Sciatic nerve (tissue), 2 donors: ENCODE measurements at regions not wholly inside any gene's neighbourhood (a gene's known extent, or its start where the extent isn't known, plus 50 kb on each side); places are given as distances from the start of the nearest gene placed in this dataset.

Experiments used
- ATAC-seq: fragments of 200-7000 bp; cut with Tn5 transposase; one replicate; pipeline ENCODE4 v1.9.1; 2020; ENCODE audit warnings: mild to moderate bottlenecking, moderate library complexity
- DNase-seq: peaks from one replicate; pipeline ENCODE4 v3.0.0-alpha.2; 2020; ENCODE audit warnings: low spot score
- intact Hi-C: fragments of 100-400 bp; cut with DNase I; formaldehyde crosslinking; loops from one replicate; pipeline ENCODE4 v1.14.2; 2022
- donor health status: DM: no; HTN: no; CAD: no.
- donor health status: DM: no; HTN: no; CAD: no.

GRCh38 chr11:133705074-133705648, 140.2 kb downstream of the SPATA19 start:
- ATAC-seq = no peak
- no peak for DNase-seq
- intact Hi-C loops = no loop called here

- DNase-seq = no peak
- ATAC-seq = no peak
- intact Hi-C loops = no loop called here
Measured at GRCh38 chr11:133699071-133699470, 146.2 kb downstream of the SPATA19 start.

GRCh38 chr11:133698654-133699053, 146.7 kb downstream of the SPATA19 start:
- no peak for ATAC-seq
- intact Hi-C loops = no loop called here
- DNase-seq = no peak

GRCh38 chr11:133697603-133698180, 147.6 kb downstream of the SPATA19 start:
- intact Hi-C loops = no loop called here
- DNase-seq (no peak), ATAC-seq (no peak)

- DNase-seq (no peak), ATAC-seq (no peak)
- intact Hi-C loops = no loop called here
Measured at GRCh38 chr11:133697161-133697560, 148.2 kb downstream of the SPATA19 start.

- intact Hi-C loops = no loop called here
- no peak for ATAC-seq
- no peak for DNase-seq
Measured at GRCh38 chr11:133695387-133695786, 149.9 kb downstream of the SPATA19 start.

GRCh38 chr11:133694701-133695100, 150.6 kb downstream of the SPATA19 start:
- ATAC-seq (no peak), DNase-seq (no peak)
- intact Hi-C loops = no loop called here

GRCh38 chr11:133693110-133693509, 152.2 kb downstream of the SPATA19 start:
- no peak for ATAC-seq
- intact Hi-C loops = no loop called here

GRCh38 chr11:133692126-133692934, 153.0 kb downstream of the SPATA19 start:
- DNase-seq = no peak
- intact Hi-C loops = no loop called here
- no peak for ATAC-seq

More at GRCh38 chr11:133693110-133693509, 152.2 kb downstream of the SPATA19 start:
- DNase-seq = no peak

GRCh38 chr11:133687781-133688180, 155.5 kb upstream of the OPCML start:
- ATAC-seq (no peak), DNase-seq (no peak)
- intact Hi-C loops = no loop called here

GRCh38 chr11:133681901-133682300, 149.6 kb upstream of the OPCML start:
- intact Hi-C loops = no loop called here
- DNase-seq (no peak), ATAC-seq (no peak)

GRCh38 chr11:133679896-133680295, 147.6 kb upstream of the OPCML start:
- intact Hi-C loops = no loop called here
- ATAC-seq (no peak), DNase-seq (no peak)

- no peak for DNase-seq
- intact Hi-C loops = no loop called here
- no peak for ATAC-seq
Measured at GRCh38 chr11:133678191-133678590, 145.9 kb upstream of the OPCML start.

GRCh38 chr11:133677387-133677786, 145.1 kb upstream of the OPCML start:
- intact Hi-C loops = no loop called here
- ATAC-seq (no peak), DNase-seq (no peak)

GRCh38 chr11:133676265-133676664, 144.0 kb upstream of the OPCML start:
- no peak for DNase-seq
- intact Hi-C loops = no loop called here
- ATAC-seq = no peak

GRCh38 chr11:133669371-133670053, 137.2 kb upstream of the OPCML start:
- no peak for ATAC-seq
- no peak for DNase-seq
- intact Hi-C loops = no loop called here

- ATAC-seq (no peak), DNase-seq (no peak)
- intact Hi-C loops = no loop called here
Measured at GRCh38 chr11:133663135-133663985, 131.1 kb upstream of the OPCML start.

- intact Hi-C loops = no loop called here
- DNase-seq (no peak), ATAC-seq (no peak)
Measured at GRCh38 chr11:133661846-133662245, 129.5 kb upstream of the OPCML start.

GRCh38 chr11:133660202-133660568, 127.9 kb upstream of the OPCML start:
- no peak for ATAC-seq
- intact Hi-C loops = no loop called here

More at GRCh38 chr11:133660202-133660568, 127.9 kb upstream of the OPCML start:
- no peak for DNase-seq
